T-helper 1 cell treated with Interleukin-12 subunit alpha and Interleukin-12 subunit beta and Interleukin-4 antibody, amounts not matched to agents 30 ng/mL and 1 ng/mL, for 36 hours (primary cell): ENCODE measurements at regions not wholly inside any gene's neighbourhood (a gene's known extent, or its start where the extent isn't known, plus 50 kb on each side); places are given as distances from the start of the nearest gene placed in this dataset.

Experiments
- intact Hi-C: fragments of 100-400 bp; cut with micrococcal nuclease; formaldehyde crosslinking; loops from one replicate; pipeline ENCODE4 v1.15.1; 2024

DNA sequence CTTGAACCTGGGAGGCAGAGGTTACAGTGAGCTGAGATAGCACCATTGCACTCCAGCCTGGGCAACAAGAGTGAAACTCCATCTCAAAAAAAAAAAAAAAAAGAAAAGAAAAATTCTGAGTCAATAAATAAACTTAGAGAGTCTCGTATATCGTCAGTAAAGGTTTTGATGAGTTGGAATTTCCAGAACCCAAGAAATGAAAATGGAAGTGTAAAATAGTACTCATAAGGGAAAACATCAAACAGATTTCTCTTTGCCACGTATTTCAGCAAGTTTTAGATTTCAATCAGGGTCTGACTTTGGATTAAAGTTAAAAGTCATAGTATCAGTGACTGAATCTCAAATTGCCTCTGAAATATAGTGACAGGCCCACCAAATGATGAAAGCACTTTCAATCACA lies 71.4 kb upstream of the SPOPL start:
- intact Hi-C loops: no loop called here

DNA sequence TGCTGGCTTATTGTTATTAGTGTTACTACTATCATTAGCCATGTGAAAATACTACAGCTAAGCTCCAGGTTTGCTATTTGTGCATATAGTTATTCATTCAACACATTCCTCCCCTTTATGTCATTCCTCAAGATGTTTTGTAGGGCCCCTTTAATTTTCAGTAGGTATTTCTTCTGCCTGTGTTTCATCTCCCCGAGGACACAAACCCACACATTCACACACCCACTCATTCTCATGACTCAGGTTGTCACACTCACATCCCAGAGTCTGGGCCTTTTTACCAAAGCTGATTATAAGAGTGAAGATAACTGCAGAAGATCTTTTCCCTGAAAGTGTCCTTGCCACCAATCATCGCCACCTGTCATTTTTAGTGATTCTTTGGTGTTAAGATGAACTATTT lies 68.6 kb upstream of the SPOPL start:
- intact Hi-C loops: no loop called here

DNA sequence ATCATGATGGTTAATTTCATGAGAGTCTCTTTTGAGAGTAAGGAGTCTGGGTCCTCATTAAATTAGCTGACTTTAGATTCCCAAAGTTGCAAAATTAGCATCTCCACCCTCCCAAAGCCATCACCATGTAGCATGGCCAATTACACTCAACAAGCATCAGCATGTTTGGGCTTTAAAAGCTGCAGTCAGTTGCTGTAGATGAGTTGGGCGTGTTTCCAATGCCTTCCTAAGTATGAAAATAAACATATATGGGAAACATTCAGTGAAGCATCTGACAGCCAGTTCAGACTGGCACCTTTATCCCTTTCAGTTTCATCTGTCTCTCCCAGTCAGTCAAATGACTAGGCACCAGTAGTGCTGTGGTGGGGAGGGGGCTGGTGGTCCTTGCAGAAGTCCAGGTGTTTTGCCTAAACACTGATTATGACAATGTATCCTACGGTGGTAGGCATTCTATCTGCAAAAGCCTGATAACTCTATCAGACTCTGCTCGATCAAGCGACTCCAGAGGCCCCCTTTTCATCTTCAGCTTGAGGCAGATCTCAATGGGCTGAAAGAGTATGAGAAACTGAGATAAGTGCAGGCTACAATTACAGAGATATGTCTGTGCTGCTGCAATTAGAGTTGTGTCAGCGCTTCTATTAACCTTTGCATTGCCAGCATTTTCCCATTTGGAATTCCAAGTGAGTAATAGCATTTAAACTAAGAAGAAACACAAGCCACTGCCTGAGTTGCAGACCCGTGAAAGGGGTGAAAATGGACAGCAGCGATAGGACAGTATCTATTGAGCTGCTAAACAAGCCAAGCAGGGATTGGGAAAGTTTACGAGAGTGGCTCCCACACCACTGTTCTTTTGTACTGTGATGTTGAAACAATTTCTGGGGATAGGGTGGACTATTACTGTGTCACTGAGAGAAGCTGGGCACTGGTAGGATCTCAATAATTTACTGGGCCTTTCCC lies 67.3 kb upstream of the SPOPL start:
- intact Hi-C loops: no loop called here

- intact Hi-C loops: no loop called here
Measured at GRCh38 chr2:138435701-138436100, 65.9 kb upstream of the SPOPL start.

- intact Hi-C loops: no loop called here
Measured at GRCh38 chr2:138439733-138440132, 61.8 kb upstream of the SPOPL start.

GRCh38 chr2:138440759-138441158 lies 60.8 kb upstream of the SPOPL start:
- intact Hi-C loops: no loop called here

DNA sequence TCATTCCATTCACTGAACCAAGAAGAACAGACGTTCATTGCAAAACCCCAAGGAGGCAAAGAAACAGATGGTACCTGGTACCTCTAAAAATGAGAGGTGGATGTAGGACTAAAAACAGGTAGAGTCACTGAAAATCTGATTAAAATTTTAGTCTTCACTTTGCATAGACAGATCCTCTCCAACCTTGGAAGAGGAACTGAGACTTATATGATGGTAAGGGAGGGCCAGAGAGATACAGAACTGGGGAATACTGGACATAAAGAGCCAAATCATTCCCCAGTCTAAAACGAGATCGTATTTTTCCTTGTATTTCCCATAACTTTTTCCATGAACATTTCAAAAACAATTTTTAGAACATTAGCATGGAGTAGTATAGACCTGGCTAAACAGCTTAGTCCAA lies 59.7 kb upstream of the SPOPL start:
- intact Hi-C loops: no loop called here

DNA sequence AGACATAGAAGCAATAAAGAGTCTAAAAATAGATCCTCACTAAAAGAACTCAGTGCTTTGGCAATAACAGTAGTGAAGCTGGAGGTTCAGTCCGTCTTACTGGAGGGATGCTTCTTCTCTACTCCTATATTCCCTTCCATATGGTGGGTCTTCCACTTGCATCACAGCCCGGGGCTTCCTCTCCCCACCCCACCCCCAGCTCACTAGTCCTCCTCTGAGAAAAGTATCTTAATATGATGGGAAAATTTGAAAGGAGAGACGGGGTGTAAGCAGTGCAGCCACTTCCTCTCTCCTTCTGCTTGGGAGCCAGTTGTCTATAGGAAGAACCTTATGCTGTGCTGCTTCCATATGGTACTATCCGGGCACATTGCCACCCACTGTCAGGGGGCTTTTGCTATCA lies 57.2 kb upstream of the SPOPL start:
- intact Hi-C loops: no loop called here

GRCh38 chr2:138445227-138445626 lies 56.3 kb upstream of the SPOPL start:
- intact Hi-C loops: no loop called here

DNA sequence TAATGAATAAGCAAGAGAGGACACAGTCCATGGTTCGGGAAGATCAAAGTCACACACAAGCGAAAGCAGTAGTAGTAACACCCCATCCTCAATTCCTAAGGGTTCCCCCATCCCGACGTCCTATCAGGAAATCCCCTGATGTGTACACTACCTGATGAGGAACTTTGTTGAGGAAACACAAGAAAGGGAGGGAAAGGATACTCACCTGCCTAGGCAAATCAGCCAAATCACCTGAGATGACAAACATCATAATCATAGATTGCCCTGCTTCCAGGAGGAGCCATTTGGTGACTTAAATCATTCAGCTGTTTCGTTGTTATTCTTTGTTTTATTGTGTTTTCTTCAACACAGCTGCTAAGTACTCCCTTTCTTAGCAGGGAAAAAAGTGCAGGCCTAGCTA lies 55.5 kb upstream of the SPOPL start:
- intact Hi-C loops: no loop called here

DNA sequence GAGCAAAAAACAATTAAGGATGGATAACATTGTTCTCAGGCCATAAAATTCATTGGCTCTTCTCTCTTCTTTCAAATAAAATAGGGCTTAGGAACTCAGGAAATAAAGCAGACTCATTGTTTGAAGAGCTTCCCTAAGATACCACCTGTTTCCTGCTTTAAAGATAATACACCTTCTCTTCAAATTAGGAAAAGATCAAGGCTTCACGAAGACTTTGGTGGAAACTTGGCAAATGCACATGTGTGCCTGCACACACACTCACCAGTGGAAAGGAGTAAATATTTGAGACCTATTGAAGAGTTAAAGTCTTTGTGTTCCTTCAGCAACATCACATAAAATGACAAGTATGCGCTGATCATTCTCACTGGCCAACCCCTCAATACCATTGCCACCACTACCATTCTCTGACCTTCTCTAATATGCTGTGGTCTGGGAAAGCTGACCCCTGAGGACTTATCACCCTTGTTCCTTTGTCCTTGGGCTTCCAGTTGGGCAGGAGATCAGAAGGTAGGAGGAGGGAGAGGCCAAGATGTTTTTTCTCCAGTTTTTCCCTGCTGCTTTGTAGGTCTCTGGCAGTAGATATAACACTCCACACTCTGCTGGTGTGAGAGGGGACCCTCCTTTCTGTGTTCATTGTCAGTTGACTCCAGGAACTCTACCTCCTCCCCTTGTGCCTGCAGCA lies 53.5 kb upstream of the SPOPL start:
- intact Hi-C loops: no loop called here
